ENCODE measurements at regions not wholly inside any gene's neighbourhood (a gene's known extent, or its start where the extent isn't known, plus 50 kb on each side); places are given as distances from the start of the nearest gene placed in this dataset.

- TF ChIP-seq CTCF (IDR thresholded peaks at IDR 0.05; ENCODE audit: low read depth, low read length, poor library complexity, severe bottlenecking) = no peak
- no peak for TF ChIP-seq EZH2phosphoT487 (IDR thresholded peaks at IDR 0.05; ENCODE audit: borderline replicate concordance, low read length)
These were observed 172.8 kb upstream of the HAAO start for GRCh38 chr2:42965196-42965595.
